ENCODE measurements at regions not wholly inside any gene's neighbourhood (a gene's known extent, or its start where the extent isn't known, plus 50 kb on each side); places are given as distances from the start of the nearest gene placed in this dataset.

DNA sequence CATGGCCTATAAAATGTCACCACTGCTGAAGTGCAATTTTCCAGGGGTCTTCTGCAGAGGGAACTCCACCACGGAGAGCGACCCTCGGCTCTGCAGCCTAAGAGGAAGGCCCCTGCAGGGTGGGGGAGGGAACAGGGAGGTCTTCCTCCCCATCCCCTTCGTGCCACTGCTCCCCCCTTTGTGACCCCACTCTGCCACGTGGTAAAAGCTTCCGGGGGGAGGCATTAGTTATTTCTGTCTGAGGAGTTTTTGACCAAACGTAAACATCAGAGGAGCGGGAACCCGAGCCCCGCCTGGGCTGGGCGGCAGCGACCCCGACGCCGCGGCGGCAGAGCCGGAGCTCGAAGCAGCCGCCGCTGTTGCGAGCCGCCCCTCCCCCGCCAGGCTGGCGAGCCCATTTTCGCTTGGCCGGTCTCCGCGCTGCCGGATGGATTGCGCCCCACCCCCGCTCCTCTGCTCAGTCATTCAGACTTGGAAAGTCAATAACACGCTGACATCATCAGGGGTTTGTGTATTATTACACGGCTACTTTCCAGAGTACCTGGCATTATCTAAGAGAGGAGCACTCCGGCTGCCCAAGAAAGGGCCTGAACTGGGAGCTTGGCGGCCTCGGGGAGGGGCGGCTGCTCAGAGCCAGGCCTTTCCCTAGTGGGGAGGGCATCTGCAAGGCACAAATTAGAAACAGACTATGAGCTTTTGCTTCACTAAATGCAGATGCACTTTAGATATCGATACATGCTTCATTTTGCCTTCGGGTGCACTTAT lies 162.5 kb upstream of the TBL1XR1 start (continued):
- peak; percentile 83 for TF ChIP-seq ZBTB7B (CRISPR knock-in tag; IDR thresholded peaks at IDR 0.05)
- peak; percentile 79 for TF ChIP-seq ZZZ3 (CRISPR knock-in tag; IDR thresholded peaks at IDR 0.05; ENCODE audit: borderline replicate concordance)
- peak; percentile 85; the same call in 1 of the 2 replicates for TF ChIP-seq MEF2D (CRISPR knock-in tag; IDR thresholded peaks at IDR 0.05)
- peak; percentile 20; the same call in 1 of the 2 replicates for TF ChIP-seq ZBTB8A (CRISPR knock-in tag; IDR thresholded peaks at IDR 0.05; ENCODE audit: borderline replicate concordance, low read depth)
- peak; percentile 93; the same call in 1 of the 2 replicates for TF ChIP-seq SMAD3 (CRISPR knock-in tag; IDR thresholded peaks at IDR 0.05)
- peak; percentile 94 for TF ChIP-seq ARNTL (CRISPR knock-in tag; IDR thresholded peaks at IDR 0.05)
- TF ChIP-seq SNAPC2 (CRISPR knock-in tag; IDR thresholded peaks at IDR 0.05): peak; percentile 38; the same call in 1 of the 2 replicates
- TF ChIP-seq SAFB2 (CRISPR knock-in tag; IDR thresholded peaks at IDR 0.05; ENCODE audit: borderline replicate concordance, low read depth): no peak; the same call in 1 of the 2 replicates
- TF ChIP-seq SOX6 (IDR thresholded peaks at IDR 0.05): no peak
- peak; percentile 95 for TF ChIP-seq SOX6 (CRISPR knock-in tag; IDR thresholded peaks at IDR 0.05)
- TF ChIP-seq CBFB (CRISPR knock-in tag; IDR thresholded peaks at IDR 0.05): peak; percentile 92
- TF ChIP-seq, protein P1, sequence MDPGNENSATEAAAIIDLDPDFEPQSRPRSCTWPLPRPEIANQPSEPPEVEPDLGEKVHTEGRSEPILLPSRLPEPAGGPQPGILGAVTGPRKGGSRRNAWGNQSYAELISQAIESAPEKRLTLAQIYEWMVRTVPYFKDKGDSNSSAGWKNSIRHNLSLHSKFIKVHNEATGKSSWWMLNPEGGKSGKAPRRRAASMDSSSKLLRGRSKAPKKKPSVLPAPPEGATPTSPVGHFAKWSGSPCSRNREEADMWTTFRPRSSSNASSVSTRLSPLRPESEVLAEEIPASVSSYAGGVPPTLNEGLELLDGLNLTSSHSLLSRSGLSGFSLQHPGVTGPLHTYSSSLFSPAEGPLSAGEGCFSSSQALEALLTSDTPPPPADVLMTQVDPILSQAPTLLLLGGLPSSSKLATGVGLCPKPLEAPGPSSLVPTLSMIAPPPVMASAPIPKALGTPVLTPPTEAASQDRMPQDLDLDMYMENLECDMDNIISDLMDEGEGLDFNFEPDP (CRISPR knock-in tag; conservative IDR thresholded peaks at IDR 0.05): no peak
- TF ChIP-seq, protein P2, sequence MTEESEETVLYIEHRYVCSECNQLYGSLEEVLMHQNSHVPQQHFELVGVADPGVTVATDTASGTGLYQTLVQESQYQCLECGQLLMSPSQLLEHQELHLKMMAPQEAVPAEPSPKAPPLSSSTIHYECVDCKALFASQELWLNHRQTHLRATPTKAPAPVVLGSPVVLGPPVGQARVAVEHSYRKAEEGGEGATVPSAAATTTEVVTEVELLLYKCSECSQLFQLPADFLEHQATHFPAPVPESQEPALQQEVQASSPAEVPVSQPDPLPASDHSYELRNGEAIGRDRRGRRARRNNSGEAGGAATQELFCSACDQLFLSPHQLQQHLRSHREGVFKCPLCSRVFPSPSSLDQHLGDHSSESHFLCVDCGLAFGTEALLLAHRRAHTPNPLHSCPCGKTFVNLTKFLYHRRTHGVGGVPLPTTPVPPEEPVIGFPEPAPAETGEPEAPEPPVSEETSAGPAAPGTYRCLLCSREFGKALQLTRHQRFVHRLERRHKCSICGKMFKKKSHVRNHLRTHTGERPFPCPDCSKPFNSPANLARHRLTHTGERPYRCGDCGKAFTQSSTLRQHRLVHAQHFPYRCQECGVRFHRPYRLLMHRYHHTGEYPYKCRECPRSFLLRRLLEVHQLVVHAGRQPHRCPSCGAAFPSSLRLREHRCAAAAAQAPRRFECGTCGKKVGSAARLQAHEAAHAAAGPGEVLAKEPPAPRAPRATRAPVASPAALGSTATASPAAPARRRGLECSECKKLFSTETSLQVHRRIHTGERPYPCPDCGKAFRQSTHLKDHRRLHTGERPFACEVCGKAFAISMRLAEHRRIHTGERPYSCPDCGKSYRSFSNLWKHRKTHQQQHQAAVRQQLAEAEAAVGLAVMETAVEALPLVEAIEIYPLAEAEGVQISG (CRISPR knock-in tag; IDR thresholded peaks at IDR 0.05): peak; percentile 84
- TF ChIP-seq REPIN1 (CRISPR knock-in tag; IDR thresholded peaks at IDR 0.05; ENCODE audit: borderline replicate concordance, low read depth): peak; percentile 97
- TF ChIP-seq ERF (CRISPR knock-in tag; IDR thresholded peaks at IDR 0.05): peak; percentile 97
- TF ChIP-seq, protein P3, sequence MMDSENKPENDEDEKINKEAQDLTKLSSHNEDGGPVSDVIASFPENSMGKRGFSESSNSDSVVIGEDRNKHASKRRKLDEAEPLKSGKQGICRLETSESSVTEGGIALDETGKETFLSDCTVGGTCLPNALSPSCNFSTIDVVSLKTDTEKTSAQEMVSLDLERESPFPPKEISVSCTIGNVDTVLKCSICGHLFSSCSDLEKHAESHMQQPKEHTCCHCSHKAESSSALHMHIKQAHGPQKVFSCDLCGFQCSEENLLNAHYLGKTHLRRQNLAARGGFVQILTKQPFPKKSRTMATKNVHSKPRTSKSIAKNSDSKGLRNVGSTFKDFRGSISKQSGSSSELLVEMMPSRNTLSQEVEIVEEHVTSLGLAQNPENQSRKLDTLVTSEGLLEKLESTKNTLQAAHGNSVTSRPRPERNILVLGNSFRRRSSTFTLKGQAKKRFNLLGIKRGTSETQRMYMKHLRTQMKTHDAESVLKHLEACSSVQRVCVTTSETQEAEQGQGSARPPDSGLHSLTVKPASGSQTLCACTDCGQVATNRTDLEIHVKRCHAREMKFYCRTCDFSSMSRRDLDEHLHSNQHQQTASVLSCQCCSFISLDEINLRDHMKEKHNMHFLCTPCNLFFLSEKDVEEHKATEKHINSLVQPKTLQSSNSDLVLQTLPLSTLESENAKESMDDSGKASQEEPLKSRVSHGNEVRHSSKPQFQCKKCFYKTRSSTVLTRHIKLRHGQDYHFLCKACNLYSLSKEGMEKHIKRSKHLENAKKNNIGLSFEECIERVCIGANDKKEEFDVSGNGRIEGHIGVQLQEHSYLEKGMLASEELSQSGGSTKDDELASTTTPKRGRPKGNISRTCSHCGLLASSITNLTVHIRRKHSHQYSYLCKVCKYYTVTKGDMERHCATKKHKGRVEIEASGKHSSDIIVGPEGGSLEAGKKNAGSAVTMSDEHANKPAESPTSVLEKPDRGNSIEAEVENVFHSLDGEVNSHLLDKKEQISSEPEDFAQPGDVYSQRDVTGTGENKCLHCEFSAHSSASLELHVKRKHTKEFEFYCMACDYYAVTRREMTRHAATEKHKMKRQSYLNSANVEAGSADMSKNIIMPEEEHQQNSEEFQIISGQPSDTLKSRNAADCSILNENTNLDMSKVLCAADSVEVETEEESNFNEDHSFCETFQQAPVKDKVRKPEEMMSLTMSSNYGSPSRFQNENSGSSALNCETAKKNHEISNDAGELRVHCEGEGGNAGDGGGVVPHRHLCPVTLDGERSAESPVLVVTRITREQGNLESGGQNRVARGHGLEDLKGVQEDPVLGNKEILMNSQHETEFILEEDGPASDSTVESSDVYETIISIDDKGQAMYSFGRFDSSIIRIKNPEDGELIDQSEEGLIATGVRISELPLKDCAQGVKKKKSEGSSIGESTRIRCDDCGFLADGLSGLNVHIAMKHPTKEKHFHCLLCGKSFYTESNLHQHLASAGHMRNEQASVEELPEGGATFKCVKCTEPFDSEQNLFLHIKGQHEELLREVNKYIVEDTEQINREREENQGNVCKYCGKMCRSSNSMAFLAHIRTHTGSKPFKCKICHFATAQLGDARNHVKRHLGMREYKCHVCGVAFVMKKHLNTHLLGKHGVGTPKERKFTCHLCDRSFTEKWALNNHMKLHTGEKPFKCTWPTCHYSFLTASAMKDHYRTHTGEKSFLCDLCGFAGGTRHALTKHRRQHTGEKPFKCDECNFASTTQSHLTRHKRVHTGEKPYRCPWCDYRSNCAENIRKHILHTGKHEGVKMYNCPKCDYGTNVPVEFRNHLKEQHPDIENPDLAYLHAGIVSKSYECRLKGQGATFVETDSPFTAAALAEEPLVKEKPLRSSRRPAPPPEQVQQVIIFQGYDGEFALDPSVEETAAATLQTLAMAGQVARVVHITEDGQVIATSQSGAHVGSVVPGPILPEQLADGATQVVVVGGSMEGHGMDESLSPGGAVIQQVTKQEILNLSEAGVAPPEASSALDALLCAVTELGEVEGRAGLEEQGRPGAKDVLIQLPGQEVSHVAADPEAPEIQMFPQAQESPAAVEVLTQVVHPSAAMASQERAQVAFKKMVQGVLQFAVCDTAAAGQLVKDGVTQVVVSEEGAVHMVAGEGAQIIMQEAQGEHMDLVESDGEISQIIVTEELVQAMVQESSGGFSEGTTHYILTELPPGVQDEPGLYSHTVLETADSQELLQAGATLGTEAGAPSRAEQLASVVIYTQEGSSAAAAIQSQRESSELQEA (CRISPR knock-in tag; IDR thresholded peaks at IDR 0.05; ENCODE audit: not compliant biosample characterization): no peak
- TF ChIP-seq, protein P4, sequence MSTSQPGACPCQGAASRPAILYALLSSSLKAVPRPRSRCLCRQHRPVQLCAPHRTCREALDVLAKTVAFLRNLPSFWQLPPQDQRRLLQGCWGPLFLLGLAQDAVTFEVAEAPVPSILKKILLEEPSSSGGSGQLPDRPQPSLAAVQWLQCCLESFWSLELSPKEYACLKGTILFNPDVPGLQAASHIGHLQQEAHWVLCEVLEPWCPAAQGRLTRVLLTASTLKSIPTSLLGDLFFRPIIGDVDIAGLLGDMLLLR (CRISPR knock-in tag; IDR thresholded peaks at IDR 0.05): no peak
